IPS-18c (cell line): ENCODE measurements at regions not wholly inside any gene's neighbourhood (a gene's known extent, or its start where the extent isn't known, plus 50 kb on each side); places are given as distances from the start of the nearest gene placed in this dataset.
"Not testable (repeated sequence)": the region's sequence is repeated elsewhere in the genome, so short reads cannot be mapped to it uniquely, and the experiment has no call there.

Experiments
- H3K4me3 ChIP-seq: 2 replicates; pipeline ENCODE4 v1.7.0; 2013; ENCODE audit warnings: low read depth, mild to moderate bottlenecking, low read length, moderate library complexity; ENCODE audit not compliant: insufficient read depth
- H3K9me3 ChIP-seq: one replicate; pipeline ENCODE4 v1.6.1; 2013; ENCODE audit warnings: mild to moderate bottlenecking, low read length, moderate library complexity; ENCODE audit not compliant: control insufficient read depth, insufficient read depth

GRCh38 chr4:189185810-189186432, 754.8 kb upstream of the FRG1 start:
- Histone ChIP-seq H3K9me3 (no peaks in the 10 kb centered on the region), H3K4me3 (no peak overlapping the region)

GRCh38 chr4:189187531-189188052, 753.1 kb upstream of the FRG1 start:
- Histone ChIP-seq H3K9me3 (no peaks in the 10 kb centered on the region), H3K4me3 (no peak overlapping the region)

- no peak overlapping the region for H3K4me3 ChIP-seq
- no peaks in the 10 kb centered on the region for H3K9me3 ChIP-seq
Measured at GRCh38 chr4:189198624-189199023, 742.0 kb upstream of the FRG1 start.

GRCh38 chr4:189200353-189200752, 740.3 kb upstream of the FRG1 start:
- Histone ChIP-seq H3K9me3 (no peaks in the 10 kb centered on the region), H3K4me3 (no peak overlapping the region)

- Histone ChIP-seq H3K4me3 (no peak overlapping the region), H3K9me3 (no peaks in the 10 kb centered on the region)
Measured at GRCh38 chr4:189202182-189202868, 738.3 kb upstream of the FRG1 start.

GRCh38 chr4:189202869-189203271, 737.8 kb upstream of the FRG1 start:
- Histone ChIP-seq H3K4me3 (no peak overlapping the region), H3K9me3 (no peaks in the 10 kb centered on the region)

- no peak overlapping the region for H3K4me3 ChIP-seq
- H3K9me3 ChIP-seq: no peaks in the 10 kb centered on the region
Measured at GRCh38 chr4:189204616-189205015, 736.1 kb upstream of the FRG1 start.

- H3K9me3 ChIP-seq: no peaks in the 10 kb centered on the region
- no peak overlapping the region for H3K4me3 ChIP-seq
Measured at GRCh38 chr4:189206953-189207352, 733.7 kb upstream of the FRG1 start.

- no peaks in the 10 kb centered on the region for H3K9me3 ChIP-seq
- H3K4me3 ChIP-seq: no peak overlapping the region
Measured at GRCh38 chr4:189207872-189208271, 732.8 kb upstream of the FRG1 start.

GRCh38 chr4:189215574-189215973, 725.1 kb upstream of the FRG1 start:
- Histone ChIP-seq H3K9me3 (no peaks in the 10 kb centered on the region), H3K4me3 (no peak overlapping the region)

- Histone ChIP-seq H3K4me3 (no peak overlapping the region), H3K9me3 (no peaks in the 10 kb centered on the region)
Measured at GRCh38 chr4:189221691-189222090, 719.0 kb upstream of the FRG1 start.

GRCh38 chr4:189228726-189229125, 711.9 kb upstream of the FRG1 start:
- Histone ChIP-seq H3K4me3 (no peak overlapping the region), H3K9me3 (no peaks in the 10 kb centered on the region)

- Histone ChIP-seq H3K9me3 (peaks cover 3% of the 10 kb centered on the region), H3K4me3 (no peak overlapping the region)
Measured at GRCh38 chr4:189232274-189232673, 708.4 kb upstream of the FRG1 start.

- H3K4me3 ChIP-seq, H3K9me3 ChIP-seq: not testable (repeated sequence)
Measured at GRCh38 chr4:189233754-189234153, 706.9 kb upstream of the FRG1 start.

- not testable (repeated sequence) for H3K9me3 ChIP-seq, H3K4me3 ChIP-seq
Measured at GRCh38 chr4:189234948-189235347, 705.7 kb upstream of the FRG1 start.

- no peak overlapping the region for H3K4me3 ChIP-seq
- peaks cover 3% of the 10 kb centered on the region for H3K9me3 ChIP-seq
Measured at GRCh38 chr4:189235599-189235998, 705.1 kb upstream of the FRG1 start.

GRCh38 chr4:189236321-189236720, 704.4 kb upstream of the FRG1 start:
- H3K4me3 ChIP-seq, H3K9me3 ChIP-seq: not testable (repeated sequence)

GRCh38 chr4:189237340-189237739, 703.3 kb upstream of the FRG1 start:
- peaks cover 3% of the 10 kb centered on the region for H3K9me3 ChIP-seq
- H3K4me3 ChIP-seq: no peak overlapping the region

GRCh38 chr4:189255636-189256035, 685.0 kb upstream of the FRG1 start:
- Histone ChIP-seq H3K9me3 (peaks cover 3% of the 10 kb centered on the region), H3K4me3 (no peak overlapping the region)
